ENCODE measurements at regions not wholly inside any gene's neighbourhood (a gene's known extent, or its start where the extent isn't known, plus 50 kb on each side); places are given as distances from the start of the nearest gene placed in this dataset.
"Not testable (repeated sequence)": the region's sequence is repeated elsewhere in the genome, so short reads cannot be mapped to it uniquely, and the experiment has no call there.

DNA sequence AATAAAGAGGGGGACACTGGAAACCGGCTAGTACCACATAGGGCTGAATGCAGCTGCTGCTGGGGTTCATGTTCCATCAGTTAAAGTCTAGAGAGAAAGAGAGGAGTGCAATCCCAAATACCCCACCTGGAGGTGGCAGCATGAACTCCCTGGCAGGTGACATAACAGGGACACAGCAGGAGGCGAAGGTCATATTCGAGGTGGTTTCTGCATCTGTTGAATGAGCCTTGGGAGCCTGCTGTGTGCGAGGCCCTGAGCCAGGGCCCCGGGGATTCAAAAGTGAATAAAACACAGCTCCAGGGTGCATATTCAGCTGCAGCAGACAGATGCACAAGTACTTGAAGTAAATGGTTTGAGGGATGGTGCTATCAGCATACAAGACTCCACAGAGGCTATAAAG is 456.8 kb downstream of the SETD4 start:
- in situ Hi-C loops (cut with HindIII; ENCODE audit: low sequenced_read_pairs), result no loop called here

DNA sequence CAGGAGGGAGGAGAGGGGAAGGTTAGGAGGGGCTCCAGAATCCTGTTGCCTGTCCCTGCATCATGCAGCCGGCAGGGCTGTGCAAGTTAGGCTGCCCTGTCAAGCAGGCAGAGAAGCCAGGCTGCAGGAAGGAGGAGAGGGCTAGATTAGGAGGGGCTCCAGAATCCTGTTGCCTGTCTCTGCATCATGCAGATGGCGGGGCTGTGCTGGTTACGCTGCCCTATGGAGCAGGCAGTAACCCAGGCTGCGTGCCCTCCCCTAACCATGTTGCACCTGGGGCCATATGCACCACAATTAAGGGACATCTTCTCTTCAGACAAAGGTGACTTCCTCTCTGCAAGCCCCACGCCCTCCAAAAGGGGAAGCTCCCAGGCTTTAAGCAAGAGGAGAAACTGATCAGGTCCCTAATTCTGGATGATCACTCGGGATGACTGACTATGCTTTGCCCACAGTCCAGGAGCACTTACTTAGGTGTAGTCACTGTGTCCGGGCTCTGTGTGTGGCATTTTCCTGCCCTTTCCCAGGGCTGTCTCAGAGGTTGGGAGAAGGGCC is 457.4 kb downstream of the SETD4 start:
- no peak for DNase-seq (ENCODE audit: low spot score)
- in situ Hi-C loops (cut with HindIII; ENCODE audit: low sequenced_read_pairs), result no loop called here

More for the DNA sequence above, 456.8 kb downstream of the SETD4 start:
- no peak for DNase-seq (ENCODE audit: low spot score)

DNA sequence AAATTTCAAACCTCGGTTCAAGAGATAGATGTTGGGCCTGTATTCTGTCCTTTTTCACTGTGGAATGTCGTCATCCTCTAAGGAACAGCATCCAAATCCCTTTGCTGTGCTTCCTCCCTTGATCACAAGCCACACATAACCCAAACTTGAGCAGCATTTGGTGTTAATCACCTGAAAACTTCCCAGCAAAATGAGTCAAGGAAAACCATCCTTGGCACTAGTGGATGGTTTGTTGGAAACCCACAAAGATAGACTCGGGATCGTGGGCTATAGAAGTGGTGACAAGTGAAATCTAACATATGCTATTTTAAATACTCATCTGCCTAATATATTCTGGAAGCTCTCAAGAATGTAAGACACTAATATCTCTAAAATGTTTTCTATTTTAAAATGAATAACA is 459.1 kb downstream of the SETD4 start:
- in situ Hi-C loops (cut with HindIII; ENCODE audit: low sequenced_read_pairs), result no loop called here
- no peak for DNase-seq (ENCODE audit: low spot score)

DNA sequence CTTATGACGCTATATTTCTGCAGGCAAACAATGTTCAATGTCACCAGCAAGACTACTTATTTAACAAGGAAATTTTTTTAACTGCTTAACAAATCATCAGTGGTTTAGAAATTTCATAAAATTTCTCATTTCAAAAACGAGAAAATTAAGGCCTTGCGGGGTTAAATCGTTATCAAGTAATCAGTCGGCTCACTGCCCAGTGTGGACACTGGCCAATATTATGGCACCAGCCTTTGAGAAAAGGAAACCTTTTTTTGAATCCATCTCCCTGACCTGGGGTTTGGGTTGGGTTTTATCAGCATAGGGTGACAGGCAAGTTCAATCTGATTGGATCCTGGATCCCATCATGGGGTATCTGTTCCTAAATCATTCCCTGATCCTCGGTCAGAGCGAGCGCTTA is 461.2 kb downstream of the SETD4 start:
- no peak for DNase-seq (ENCODE audit: low spot score)
- in situ Hi-C loops (cut with HindIII; ENCODE audit: low sequenced_read_pairs), result no loop called here

DNA sequence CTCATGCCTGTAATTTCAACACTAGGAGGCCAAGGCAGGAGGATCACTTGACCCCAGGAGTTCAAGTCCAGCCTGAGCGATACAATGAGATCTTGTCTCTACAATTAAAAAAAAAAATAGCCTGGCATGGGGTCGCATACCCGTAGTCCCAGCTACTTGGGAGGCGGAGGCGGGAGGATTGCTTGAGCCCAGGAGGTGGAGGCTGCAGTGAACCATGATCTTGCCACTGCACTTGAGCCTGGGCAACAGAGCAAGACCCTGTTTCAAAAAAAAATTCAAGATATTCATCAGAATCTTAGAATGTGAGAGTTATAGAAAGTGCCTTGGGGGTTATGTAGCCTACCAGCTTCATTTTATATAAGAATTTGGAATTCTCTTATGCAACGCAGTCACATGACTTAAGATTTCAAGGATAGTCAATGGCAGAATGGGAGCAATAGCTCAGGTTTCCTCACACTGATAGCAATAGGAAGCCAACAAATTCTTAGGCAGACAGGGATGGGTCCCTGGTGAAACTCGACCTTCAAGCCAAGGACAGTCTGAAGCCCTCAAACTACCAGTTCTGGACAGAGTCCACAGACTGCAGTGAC is 462.5 kb downstream of the SETD4 start:
- DNase-seq (ENCODE audit: low spot score), result no peak
- in situ Hi-C loops (cut with HindIII; ENCODE audit: low sequenced_read_pairs), result no loop called here

DNA sequence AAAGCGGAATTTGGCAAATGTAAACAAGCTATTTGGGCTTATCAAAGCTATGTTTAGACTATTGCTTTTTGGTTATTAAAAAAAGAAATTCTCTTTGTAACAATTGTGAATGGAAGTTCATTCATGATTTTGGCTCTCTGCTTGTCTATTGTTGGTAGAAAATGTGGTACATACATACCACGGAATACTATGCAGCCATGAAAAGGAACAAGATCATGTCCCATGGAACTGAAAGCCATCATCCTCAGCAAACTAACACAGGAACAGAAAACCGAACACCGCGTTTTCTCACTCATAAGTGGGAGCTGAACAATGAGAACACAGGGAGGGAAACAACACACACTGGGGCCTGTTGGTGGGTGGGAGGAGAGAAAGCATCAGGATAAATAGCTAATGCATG is 465.4 kb downstream of the SETD4 start:
- DNase-seq (ENCODE audit: low spot score), result no peak
- in situ Hi-C loops (cut with HindIII; ENCODE audit: low sequenced_read_pairs), result no loop called here

DNA sequence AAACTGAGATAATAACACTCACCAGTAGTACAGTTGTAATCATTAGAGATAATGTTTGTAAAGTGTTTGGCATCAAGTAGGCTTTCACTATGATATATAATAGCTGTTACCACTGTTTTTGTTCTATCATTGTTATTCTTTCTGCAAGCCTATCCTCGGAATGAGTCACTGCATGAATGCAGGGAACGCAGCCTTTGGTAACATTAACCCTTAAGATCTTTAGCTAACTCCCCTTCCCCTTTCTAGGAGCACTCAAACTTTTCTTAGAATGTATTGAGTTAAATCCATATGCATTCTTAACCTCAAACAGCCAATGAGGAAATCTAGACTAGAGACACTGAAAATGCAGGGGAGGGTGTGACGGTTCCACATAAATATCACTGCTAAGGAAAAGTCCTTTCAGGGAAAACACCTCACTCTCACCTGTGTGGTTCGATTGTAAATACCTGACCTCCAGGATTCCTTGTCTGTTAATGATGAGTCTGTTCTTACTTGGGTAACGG is 467.3 kb downstream of the SETD4 start:
- DNase-seq (ENCODE audit: low spot score), result no peak
- in situ Hi-C loops (cut with HindIII; ENCODE audit: low sequenced_read_pairs), result no loop called here

DNA sequence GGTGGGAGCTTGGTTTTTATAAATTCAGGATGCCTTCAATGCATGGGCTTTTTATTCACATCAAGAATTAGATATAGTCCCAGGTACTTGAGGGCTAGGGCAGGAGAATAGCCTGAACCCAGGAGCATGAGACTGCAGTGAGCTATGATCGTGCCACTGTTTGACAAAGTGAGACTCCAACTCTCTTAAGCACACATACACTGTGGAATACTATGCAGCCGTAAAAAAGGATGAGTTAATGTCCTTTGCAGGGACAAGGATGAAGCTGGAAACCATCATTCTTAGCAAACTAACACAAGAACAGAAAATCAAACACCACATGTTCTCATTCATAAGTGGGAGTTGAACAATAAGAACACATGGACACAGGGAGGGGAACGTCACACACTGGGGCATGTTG is 470.0 kb downstream of the SETD4 start:
- in situ Hi-C loops (cut with HindIII; ENCODE audit: low sequenced_read_pairs); DNase-seq (ENCODE audit: low spot score): not testable (repeated sequence)

DNA sequence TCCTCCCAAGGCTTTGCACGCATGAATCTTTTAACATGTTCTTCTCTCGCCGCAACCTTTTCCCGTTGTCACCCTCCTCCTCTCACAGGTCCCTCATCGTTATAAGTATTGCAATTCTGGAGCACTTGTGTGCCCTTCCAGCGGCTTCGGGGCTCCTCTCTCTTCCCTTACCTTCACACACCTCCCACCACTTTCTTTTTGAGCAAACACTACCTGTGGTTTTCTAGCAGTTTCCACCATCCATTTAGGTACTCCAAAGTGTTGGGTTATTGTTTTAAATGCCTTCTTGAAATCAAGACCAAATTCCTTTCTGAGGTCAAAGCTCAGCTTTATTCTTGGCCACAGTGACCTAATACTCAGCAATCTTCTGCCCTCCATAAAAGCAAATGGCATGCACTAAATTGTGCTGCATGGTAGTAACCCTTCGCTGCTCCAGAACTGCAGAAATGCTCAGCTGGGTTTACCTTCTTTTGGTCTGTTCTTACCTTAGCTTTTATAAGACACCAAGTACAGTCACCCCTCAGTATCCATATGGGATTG is 472.4 kb downstream of the SETD4 start:
- DNase-seq (ENCODE audit: low spot score), result no peak
- in situ Hi-C loops (cut with HindIII; ENCODE audit: low sequenced_read_pairs), result no loop called here

DNA sequence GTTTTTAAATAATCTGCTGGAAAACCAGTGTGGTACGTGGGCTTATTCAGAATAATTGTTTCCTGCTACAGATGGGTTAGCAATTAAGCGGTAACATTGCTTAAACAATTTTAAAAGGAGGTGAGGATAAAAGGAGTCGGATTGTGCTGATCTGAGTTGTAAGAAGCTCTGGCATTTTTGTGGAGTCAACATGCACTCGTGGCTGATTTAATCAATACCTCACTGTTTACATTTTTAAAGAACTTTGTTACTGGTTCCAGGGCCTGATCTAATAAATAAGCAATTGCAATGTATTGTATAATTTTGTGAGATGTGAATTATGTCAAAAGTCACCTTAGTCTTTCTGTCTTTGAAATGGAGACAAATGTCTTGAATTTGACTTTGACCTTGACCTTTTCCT is 474.0 kb downstream of the SETD4 start:
- DNase-seq (ENCODE audit: low spot score), result no peak
- in situ Hi-C loops (cut with HindIII; ENCODE audit: low sequenced_read_pairs), result no loop called here

DNA sequence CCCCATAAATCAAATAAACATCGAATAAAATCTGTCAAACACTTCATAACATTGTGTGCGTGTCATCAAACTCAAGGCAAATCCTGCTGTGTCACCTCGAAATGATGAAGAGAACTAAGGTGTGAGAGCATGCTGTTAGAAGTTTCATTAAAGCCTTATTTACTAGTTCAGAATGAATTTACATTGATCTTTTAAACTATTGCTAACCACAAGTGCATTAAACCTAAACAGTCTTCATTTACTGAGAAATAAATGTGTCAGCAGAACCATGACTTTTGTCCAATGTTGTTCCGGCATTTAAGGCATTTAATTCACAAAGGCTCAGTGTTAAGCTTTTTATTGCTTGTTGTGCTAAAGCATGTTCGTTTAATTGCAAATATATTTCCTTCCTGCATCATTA is 474.4 kb downstream of the SETD4 start:
- DNase-seq (ENCODE audit: low spot score), result no peak
- in situ Hi-C loops (cut with HindIII; ENCODE audit: low sequenced_read_pairs), result no loop called here

DNA sequence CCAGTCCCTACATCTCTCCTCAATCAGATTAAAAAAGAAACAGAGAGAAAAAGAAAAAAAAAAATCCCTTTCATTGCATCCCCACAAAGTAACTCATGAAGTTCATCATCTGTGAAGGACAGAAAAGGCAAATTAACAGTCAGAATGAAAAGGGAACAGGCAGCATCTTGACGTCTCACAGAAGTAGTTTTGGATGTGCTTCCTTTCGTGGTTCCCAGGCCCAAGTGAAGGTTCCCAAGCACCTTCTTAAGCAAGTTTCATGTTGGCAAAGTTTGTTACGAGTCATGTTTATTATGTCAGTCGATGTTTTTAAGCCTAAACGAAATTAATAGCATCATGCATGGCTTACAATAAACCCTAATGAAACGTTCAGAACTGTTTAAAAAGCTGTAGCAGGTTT is 475.2 kb downstream of the SETD4 start:
- DNase-seq (ENCODE audit: low spot score), result no peak
- in situ Hi-C loops (cut with HindIII; ENCODE audit: low sequenced_read_pairs), result no loop called here

DNA sequence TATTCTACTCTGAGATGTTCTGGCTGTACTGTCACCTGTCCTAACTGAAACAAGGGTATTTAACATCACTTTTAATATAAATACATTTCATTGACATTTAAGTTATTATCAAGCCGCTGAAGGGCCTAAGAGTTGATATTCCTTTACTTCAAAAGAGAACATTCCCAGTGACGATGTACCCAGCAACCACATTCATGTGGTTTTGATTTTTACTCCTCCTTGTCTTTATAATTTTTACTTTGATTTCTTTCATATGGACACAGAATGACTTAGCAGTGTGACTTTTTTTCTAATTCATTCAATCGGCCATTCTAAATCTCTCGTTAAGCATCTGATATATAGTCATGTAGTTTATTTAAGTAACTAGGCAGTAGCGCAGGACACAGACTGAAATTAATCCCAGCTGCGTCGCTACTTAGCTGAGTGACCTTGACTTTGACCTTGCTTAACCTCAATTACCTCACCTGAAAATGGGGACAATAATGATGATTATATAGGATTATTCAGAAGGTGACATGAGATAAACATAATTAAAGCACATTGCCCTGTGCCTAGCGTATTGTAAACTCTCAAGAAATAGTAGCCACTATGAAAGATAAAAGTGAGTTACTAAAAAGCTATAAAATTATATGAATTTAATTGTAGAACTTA is 476.6 kb downstream of the SETD4 start:
- no peak for DNase-seq (ENCODE audit: low spot score)
- in situ Hi-C loops (cut with HindIII; ENCODE audit: low sequenced_read_pairs), result no loop called here

DNA sequence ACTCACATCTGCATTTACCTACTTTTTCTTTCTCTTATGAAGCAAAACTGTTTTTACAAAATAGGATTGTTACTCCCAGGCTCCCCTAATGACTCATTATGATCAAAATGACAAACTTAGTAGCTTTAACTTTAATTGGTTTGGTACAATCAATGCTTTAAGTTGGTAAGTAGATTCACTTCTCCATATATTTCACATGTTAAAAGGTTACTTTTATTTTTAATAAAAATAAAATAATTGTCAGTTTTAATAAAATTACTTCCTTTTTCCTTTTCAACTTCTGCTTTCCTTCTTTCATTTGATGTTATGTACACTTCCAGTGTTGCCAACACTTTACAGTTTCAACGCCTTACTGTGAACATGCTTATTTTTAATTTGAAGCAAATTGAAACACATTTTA is 477.6 kb downstream of the SETD4 start:
- in situ Hi-C loops (cut with HindIII; ENCODE audit: low sequenced_read_pairs), result no loop called here
- no peak for DNase-seq (ENCODE audit: low spot score)

DNA sequence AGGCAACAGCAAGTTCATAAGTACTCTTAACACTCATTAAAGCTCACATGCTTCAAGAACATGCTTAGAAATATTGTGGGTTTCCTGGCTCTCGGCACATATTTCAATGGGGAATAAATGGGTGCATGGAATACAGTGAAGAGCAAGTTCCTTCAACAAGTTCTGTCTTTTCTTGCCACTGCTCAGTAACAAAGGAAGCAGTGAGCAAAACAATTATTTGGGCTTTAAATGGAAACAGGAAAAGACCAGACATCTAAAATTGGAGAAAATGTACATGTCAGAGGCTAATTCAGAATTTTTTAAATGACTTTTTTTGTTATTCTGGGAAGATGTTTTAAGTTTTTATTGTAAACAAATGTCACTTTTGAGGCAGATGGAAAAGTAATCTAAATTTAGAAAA is 478.7 kb downstream of the SETD4 start:
- in situ Hi-C loops (cut with HindIII; ENCODE audit: low sequenced_read_pairs), result no loop called here

DNA sequence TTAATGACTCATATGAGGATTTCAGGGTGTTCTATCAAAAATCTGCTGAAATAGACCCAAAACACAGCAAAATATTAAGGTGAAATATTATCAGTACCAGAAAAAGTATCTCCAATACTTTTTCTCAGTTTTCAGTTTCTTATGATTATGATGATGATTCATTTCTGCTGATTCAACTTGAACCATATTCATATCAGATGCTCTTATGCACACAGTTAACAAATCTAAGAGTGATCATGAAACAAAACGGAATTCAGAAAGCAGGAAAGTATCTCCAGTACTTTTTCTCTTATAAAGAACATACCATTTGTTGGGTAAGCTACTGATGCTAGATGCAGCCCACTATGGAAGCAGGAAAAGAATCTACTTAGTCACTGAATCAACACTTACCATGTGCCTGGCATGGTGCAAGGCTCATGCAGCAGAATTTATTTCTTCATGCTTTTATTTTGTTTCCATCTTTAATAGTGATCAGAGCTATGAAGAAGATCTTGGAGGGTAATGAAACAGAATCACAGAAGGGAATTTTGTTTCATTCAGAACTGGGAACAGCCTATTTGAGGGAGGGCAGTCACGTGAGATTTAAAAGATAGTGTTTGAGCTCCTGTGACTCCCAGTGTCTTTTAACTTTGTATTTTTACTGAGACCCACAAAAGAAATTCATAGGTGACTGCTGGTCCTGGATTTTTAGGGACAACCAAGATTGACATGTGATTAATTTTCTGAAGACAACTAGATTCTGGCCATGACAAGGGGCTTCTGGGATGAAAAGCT is 480.6 kb downstream of the SETD4 start:
- DNase-seq (ENCODE audit: low spot score), result no peak
- in situ Hi-C loops (cut with HindIII; ENCODE audit: low sequenced_read_pairs), result no loop called here

More for the DNA sequence above, 478.7 kb downstream of the SETD4 start:
- DNase-seq (ENCODE audit: low spot score), result no peak

DNA sequence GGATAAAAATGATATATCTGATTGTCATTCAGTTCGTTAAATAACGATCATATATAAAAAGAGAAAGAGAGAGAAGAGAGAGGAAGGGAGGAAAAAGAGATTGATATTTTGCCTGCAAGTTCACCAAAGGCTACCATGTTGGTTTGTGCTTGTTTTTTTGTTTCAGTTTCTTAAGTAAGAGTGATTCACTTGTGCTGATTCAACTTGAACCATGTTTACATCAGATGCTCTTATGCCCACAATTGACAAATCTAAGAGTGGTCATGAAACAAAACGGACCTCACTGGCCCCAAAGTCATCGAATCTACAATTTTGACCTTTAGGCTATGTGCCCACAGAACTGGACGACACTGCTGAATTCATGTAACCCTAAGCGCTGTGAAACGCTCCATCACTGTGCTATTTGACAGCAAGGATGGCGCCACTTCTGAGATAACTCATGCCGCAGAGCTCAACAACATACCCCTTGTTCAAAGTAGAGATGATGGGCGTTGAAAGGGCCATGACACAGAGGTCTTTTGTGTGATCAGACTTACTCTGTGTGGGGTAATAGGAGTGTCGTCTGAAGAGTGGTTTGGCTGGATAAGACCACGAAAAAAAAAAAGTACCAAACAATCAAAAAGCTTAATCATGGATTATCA is 481.4 kb downstream of the SETD4 start:
- no peak for DNase-seq (ENCODE audit: low spot score)
- in situ Hi-C loops (cut with HindIII; ENCODE audit: low sequenced_read_pairs), result no loop called here

DNA sequence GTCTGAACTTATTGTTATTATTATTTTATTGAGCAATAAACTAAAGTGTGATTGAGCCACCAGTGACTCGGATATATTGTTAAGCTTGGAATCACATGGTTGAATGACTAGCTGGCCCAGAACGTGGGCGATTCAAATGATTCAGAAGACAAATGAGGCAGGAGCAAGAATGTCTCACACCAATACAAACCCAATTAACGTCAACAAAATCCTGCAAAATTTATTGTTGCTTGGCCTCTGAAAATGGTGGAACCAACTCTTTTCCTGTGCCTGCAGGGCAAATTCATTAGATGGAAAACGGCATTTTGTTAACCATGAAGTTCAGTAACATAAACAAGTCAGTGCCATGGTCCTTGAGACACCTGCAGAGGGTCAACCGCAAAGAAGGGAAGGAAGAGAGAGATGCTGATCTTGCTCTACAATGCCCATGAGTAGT is 482.0 kb downstream of the SETD4 start:
- DNase-seq (ENCODE audit: low spot score), result no peak
- in situ Hi-C loops (cut with HindIII; ENCODE audit: low sequenced_read_pairs), result no loop called here

DNA sequence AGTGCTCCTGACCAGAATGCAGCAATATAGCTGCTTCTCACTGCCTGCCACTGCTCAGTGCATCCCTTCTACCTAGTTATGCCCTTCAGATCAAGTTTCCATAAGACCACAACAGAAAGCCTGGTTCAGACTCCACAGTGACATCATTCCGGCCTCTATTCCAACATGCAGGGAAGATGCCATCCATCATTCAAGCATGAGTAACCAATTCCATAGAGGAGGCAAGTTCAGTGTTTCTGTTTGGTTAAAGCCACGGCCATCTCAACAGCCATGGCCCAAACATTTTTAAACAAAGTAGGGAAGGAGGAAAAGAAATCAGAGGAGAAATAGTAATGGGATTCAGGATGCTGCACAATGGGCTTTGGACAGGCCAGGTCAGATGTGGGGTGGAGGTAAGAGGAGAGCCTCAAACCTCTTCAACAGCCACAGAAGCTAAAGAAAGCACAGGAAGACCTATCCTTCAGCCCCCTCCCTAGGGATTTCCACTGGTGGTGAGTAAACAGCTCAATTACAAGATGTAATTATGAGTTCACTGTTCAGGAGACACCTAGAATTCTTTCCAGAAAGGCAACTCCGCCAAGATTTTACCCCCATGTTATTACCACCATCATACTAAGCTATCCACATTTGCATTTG is 484.9 kb downstream of the SETD4 start:
- in situ Hi-C loops (cut with HindIII; ENCODE audit: low sequenced_read_pairs), result no loop called here
- DNase-seq (ENCODE audit: low spot score), result no peak

Data from G401 (cell line).